Nucleus accumbens (tissue), 56 donors: ENCODE measurements at regions not wholly inside any gene's neighbourhood (a gene's known extent, or its start where the extent isn't known, plus 50 kb on each side); places are given as distances from the start of the nearest gene placed in this dataset.

Experiments
- DNase-seq, 56 donors: peaks; one replicate each; lab custom pipeline; 2025; lab: John Stamatoyannopoulos, UW

DNA sequence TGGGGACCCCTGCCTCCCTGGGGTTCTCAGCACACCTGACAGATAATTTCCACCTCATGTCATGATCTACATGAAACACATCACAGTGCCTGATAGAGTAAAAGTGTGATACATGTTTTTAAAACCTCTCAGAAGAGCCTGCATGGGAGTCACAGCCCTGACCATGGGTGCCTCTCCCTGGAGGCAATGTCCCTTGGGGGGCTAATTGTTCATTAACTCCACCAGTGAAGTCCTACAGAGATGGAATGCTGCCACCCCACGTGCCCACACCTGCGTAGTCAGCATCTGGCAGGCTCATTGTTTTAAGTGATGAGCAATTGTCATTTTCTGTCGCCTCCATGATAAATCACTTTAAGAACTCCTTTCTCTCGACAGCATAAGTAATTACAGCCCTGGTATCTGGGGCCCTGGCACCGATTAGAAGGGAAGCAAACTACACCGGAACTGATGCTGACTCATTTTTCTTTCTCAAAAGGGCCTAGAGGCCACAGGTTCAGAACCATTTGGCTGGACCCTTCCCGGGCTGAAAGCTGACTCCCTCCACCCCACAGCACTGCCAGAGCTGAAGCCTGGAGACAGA, 109.6 kb upstream of the GJB5 start:
- peak in 6 of 56 donors; percentile 1 to 35 (median 6) for DNase-seq

DNA sequence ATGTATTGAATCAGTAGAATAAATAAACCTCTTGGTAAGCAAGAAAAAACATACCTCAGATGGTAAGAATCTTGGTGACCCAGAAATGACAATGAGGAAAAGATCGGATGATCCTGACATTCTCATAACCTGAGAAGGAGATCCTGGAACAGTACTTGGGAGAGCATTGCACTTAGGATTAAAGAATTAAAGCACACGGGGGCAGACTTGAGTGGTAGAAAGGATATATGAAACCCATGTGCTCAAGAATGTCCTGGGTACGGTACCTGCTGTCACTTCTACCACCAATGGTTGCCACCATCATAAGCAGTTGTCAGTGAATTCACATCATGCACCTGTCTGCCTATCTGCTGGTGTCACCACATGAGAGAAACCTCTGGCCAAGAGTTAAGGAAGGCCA, 108.9 kb upstream of the GJB5 start:
- DNase-seq = no peak

DNA sequence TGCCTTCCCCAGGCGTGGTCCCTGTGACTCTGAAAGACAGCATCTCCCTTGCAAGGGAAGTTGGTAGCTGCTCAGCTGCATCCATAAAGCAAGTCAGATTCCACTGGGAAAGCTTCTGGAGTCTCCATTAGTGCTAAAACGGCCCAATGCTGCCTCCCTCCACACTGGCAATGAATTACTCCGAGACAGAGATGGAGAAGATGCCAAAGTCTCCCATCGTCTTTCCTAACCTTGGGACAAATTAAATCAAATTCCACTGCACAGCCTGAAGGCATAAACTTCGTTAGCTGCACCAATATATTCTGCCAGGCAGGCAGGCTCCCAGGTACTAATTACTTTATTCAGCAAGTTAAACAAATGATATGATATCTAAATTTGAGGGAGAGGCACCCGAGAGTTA, 106.3 kb upstream of the GJB5 start:
- DNase-seq = no peak

DNA sequence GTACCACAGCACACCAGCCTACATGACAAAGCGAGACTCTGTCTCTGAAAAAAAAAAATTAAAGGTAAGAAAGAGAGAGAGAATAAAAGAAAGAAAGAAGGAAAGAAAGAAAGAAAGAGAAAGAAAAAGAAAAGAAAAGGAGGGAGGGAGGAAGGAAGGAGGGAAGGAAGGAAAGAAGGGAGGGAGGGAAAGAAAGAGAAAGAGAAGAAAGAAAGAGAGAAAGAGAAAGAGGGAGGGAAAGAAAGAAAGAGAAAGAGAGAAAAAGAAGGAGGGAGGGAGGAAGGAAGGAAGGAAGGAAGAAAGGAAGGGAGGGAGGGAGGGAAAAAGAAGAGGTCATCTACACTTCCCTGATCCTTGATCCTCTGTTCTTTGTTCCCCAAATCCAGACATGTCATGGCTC, 104.8 kb upstream of the GJB5 start:
- DNase-seq = no peak

DNA sequence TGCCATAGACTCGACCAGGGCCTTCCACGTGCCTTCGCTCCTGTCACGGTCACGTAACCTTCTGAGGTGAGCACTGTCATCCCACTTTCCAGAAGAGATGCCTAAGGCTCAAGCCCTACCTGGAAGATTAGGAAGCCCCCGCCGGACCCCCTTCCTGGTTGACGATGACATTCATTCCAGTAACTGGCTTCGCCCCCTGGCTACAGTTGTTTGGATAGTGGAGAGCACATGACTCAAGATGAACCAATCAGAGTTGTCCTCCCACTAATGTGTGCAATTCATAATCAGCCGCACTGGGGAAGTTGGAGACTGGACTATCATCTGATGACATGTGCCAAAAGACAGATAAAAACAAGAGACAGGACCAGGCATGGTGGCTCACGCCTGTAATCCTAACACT, 104.0 kb upstream of the GJB5 start:
- no peak for DNase-seq

DNA sequence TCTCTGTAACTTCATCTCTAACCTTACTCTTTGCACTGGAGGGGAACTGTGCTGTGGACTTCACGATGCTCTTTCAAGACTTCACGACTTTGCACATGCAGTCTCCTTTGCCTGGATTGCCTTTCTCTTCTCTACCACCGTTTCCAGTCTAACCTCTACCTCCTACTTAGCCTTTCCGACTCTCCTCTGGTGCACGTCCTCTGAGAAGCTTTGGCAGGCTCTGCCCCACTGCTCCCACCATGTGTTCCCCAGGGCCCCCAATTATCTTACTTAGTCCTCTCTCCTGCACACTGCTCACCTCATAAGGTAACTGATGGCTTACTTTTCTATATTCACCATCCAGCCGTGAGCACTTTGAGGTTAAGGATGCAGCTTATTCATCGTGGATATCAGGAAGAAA, 101.7 kb upstream of the GJB5 start:
- no peak for DNase-seq

DNA sequence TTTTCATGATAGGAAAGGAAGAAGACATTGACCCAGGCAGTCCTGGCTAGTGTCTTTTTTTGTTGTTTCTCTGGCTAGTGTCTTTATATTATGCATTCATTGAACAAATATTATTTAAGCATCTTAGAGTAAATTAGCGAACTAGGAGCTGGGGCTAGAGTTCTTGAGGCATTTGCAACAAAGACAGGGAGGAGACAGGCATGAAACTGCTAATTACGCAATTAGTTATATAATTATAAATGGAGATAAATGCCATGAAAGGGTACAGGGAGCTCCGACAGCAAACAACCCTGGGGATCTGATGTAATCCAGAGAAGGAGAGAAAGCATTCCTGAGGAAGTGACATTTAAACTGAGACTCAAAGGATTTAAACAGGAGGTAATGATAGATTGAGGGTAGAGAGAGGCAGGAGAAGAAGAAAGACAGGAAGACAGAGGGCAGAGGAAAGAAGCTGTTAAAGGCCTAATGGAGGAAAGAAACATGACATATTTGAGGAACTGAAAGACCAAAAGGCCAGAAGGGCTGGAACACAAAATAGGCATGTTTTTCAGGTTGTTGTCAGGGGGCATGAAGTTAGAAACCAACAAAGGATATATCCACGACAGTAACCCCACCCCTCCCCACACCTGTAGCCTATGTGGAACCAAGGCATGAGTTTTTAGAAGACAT, 99.5 kb upstream of the GJB5 start:
- DNase-seq = no peak

DNA sequence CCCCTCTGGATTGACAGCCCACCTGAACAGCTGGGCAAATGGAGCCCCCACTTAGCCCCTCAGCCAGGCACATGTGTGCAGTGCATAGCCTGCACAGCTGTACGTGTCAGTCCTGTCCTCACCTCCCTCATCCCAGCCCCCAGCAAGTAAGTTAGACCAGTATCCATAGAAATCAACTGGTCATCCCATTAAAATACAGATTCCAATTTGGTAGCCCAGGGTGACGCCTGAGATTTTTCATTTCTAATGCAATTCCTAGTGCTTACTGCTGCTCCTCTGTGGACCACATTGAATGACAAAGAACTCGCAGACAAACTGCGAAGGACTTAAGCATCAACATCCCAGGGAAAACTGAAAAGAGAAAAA, 99.0 kb upstream of the GJB5 start:
- no peak for DNase-seq

DNA sequence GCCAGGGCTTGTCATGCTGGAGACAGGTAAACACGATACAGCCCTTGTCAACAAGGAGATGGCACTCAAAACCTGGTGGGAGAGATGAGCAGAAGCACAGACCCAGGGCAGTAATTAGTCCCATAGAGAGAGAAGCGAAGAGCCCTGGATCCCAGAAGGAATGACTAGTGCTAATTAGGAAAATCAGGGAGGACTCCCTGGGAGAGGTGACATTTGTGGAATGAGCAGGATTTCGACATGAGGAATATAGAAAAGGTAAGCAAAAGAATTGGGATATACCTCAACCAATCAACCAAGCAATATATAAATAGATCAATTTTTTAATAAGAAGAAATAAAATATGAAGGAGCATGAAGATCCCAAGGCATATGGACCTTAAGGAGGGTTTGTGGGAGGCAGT, 98.5 kb upstream of the GJB5 start:
- DNase-seq = no peak

DNA sequence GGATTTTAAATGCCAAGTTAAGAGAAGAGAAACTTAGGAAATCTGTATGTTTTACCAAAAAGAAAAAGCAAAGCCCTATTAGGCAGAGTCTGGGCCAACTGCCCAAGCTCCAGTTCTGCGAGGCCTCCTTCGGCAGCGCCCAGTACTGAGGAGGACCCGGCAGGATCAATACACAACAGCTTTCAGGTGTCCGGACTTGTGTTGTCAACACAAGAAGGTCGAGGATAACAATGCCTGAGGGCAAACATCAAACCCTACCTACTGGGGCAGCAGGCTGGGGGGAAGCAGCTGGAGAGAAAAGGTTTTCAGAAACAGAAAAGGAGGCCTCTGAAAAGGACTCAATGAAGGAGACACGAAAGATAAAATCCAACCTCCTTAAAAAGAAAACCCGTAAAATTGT, 98.1 kb upstream of the GJB5 start:
- no peak for DNase-seq

DNA sequence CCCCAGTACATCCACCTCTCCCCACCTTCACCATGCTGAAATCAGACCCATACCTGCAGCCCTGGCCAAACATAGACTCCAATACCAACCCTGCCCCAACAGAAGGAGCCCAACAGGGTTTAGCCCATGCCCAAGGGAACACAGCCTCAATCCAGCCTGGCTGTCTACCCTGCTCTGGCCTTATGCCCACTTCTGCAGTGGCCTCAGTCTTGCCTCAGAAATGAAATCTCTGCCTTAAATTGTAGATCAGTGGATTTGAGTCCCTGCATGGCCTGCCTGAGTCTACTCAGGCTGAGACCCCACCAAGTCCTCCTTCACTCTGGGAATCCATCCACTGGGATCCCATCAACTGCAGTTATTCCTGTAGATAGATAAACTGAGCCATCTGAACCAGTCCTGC, 97.6 kb upstream of the GJB5 start:
- DNase-seq = no peak

DNA sequence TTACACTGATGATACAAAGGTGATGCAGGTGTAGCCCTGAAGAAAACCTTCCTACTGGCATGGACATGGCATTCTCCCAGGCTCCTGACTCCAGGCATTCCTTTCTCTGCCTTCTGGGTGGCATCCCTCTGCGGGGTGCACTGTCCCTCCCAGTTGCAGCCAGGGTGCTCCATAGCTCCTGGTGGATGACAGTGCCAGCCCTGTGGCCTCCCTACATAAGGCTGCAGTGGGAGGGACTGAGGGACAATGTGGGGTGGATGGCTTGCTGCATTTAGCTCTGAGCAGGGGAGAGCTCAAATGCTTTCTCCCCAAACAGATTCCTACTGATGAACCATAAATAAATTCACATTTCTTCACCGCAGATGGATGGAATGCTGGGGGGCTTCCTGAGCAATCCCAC, 97.0 kb upstream of the GJB5 start:
- DNase-seq = no peak

DNA sequence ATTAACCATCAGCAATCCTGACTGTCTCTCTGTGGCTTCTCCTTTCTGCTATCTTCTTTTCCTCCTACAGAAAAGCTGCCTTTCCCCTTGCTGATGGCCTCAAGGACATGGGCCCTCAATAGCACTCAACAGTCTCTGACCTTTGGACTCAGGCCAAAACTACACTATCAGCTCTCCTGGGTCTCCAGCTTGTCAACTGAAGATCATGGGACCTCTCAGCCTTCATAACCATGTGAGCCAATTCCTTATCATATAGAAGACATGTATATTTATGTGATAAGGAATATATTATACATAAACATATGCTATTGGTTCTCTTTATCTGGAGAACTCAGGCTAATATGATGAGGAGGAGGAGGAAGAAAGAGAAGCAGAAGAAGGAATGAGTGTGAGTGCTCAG, 91.8 kb upstream of the GJB5 start:
- DNase-seq = no peak

DNA sequence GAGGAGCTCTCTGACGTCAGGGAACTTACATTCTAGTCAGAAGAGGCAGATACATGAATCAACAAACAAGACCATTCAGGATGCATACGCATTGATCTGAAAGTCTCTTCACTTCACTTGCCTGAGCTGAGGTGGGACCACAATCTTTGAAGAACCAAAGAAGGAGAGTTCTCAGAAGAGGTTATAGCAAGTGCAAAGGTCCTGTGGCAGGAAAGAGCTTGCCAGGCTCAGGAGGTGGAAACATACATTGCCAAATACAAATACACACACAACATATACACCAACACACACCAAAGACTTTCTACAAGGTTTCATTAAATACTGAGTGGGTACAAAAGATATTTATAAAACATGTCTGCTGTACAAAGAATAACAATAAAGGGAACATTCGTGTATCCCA, 86.8 kb upstream of the GJB5 start:
- no peak for DNase-seq

DNA sequence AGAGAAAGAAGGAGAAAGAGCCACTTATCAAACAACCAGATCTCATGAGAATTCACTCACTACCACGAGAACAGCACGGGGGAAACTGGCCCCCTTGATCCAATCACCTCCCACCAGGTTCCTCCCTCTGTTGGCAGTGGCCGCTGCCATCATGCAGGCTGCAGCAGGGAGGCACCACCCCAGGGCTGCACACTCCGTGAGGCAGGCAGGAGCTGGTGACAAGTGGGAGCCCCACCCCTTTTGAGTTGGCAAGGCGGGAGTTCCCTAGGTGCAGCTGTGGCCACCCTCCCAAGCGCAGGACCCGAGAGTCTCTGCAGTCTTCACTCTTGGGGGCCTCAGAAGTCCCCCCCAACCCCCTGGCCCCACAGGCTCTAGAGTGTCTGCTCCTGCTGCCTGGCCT, 83.9 kb upstream of the GJB5 start:
- no peak for DNase-seq

DNA sequence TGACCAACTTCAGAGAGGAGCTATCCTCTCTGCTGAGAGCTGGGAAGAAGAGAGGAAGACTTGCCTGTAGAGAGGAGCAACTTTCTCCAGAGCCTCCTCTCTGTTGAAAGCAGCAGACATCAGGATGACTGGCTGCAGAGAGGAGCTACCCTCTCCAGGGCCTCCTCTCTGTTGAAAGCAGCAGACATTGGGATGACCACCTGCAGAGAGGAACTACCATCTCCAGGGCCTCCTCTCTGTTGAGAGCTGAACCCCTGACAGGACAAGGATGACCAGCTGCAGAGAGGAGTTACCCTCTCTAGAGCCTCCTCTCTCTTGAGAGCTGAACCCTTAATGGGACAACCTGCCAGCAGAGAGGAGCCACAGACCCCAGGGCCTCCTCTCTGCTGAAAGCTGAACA, 83.0 kb upstream of the GJB5 start:
- no peak for DNase-seq

DNA sequence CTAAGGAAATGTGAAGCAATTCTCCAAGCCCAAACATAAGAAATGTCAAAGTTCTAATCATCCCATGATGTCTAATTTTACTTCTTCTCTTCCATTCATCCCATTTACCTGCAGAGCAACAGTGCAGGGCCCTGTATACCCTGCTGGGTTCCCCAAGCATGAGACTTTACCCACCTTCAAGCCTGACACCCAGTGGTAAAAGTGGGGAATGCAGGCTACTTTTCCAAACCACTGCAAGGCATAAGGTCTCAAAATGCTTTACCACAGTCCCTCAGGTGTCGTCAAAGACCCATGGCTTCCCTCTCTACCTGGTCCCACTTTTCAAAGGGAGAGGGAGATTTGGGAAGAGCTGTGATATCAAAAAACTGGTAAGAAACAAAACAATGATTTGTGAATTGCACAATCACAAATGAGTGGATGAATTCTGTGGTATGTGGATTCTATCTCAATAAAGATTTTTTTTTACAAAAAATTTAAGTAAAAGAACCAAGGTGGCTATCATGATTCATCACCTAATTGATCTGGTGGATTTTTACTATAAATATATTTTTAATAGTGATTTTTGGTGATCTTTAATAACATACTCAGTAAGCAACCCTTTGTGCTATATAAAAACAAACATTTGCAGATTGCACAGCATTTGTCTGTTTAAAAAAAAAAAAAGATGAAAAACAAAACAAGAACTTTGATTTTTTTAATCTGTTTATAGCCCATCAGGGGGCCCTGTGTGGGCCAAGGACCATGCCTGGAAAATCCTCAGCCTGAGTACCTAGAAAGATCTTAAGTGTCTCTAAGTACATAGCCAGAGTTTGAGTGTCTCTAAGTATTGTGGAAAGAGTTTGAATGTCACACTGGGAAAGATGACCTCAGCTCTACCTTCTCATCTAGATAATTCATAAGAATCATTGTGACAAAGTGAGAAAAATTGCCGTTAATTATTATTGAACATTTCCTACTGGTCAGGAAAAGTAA, 73.1 kb upstream of the GJB5 start:
- peak in 31 of 56 donors; percentile 1 to 76 (median 17) for DNase-seq

DNA sequence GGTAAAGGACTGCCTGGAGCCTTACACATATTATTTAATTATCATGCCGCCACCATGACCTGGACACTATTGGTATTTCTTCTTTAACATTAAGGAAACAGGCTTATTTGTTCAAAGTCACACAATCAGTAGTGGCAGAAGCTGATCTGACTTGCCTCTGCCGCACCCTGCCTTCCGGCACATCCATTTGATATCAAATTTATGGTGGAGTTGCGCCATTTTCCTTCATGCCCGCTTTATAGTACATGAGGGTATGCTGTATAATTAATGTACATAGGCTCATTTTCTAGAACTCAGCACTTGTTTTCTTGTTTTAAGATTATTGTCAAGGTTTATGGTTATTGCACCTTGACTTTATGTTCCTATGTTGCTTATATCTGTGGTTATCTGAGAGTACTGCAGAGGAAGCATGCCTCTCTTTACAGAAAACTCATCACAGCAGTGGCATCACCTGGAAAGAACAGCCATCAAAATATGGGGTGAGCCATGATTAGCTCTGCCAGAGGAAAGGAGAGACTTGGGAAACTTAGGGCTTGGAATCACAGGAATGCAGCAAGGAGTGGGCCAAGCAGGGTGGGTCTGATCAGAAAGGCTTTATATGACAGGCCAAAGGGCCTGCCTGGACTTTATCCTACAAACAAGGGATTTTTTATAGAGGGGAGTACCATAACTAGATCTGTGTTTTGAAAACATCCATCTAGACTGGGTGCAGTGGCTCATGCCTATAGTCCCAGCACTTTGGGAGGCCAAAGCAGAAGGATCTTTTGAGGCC, 72.2 kb upstream of the GJB5 start:
- DNase-seq = no peak

DNA sequence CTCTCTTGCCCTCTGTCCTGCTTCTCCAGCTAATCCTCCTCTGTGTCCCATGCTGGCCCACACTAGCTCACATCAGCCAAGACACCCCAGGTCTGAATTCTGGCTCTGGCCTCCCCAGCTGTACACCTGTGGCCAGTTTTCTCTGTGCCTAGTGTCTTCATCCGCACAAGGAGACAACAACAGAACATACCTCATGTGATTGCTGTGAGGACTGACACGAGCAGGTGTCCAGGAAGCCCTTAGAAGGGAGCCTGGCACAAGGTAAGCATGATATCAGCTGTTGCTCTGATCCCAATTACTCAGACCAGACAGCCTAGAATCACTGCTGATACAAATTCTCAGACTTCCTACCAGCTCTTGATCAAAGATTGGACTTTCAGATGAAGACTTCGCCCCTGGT, 71.2 kb upstream of the GJB5 start:
- DNase-seq = no peak

DNA sequence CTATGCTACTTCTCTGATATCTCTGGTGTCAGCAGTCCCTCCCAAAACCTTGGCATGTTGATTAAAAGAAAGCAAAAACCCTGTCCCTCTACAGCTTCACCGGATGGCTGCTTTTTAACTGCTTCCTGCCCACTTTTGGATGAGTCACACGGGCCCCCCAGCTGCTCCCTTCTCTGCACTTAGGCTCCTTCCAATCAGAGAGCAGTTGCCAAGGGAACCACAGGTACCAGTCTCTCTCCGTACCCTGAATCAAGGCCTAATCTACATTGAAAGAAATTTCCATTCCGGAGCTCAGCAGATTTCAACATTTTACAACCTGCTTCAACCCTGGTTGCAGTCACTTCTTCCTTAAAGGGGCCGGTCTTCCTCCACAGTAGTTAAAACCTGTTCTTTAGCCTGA, 70.6 kb upstream of the GJB5 start:
- DNase-seq = peak in 39 of 56 donors; percentile 6 to 86 (median 48)

DNA sequence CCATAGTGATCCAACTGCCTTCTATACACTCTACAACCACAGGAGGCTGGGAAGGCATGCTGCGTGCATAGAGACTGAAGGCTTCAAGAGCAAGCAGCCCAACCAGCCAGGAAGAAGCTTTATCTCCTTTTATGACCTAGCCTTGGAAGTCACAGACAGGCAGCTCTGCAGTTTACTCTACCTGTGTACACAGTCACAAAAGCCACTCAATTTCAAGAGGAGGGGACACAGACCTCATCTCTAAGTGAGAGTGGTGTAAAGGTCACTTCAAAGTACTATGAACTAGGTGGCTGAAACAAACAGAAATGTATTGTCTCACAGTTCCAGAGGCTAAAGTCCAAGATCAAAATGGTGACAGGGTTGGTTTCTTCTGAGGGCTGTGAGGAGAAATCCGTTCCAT, 69.6 kb upstream of the GJB5 start:
- no peak for DNase-seq
